Ovary (tissue), 7 donors: ENCODE measurements at regions not wholly inside any gene's neighbourhood (a gene's known extent, or its start where the extent isn't known, plus 50 kb on each side); places are given as distances from the start of the nearest gene placed in this dataset.

Source experiments
- DNase-seq, 5 donors: peaks; one replicate each; pipeline ENCODE4 v3.0.0-alpha.2; 2019 to 2020
- H3K27ac ChIP-seq, 2 donors: fragments of 200-600 bp; one replicate each; pipeline versions ENCODE4 v1.5.1 to v1.8.0; 2019 to 2022
- H3K27me3 ChIP-seq: fragments of 200-600 bp; one replicate; pipeline ENCODE4 v1.8.0; 2022
- H3K36me3 ChIP-seq: fragments of 200-600 bp; sonication (generic); one replicate; pipeline ENCODE4 v1.5.1; 2019
- H3K4me1 ChIP-seq: one replicate; pipeline ENCODE4 v1.8.1; 2013; ENCODE audit warnings: mild to moderate bottlenecking, moderate library complexity; ENCODE audit not compliant: insufficient read depth
- H3K4me3 ChIP-seq: fragments of 200-600 bp; sonication (generic); one replicate; pipeline ENCODE4 v1.5.1; 2017
- H3K9me3 ChIP-seq, 2 donors: fragments of 200-600 bp in 1 of 2; sonication (generic) in 1 of 2; one replicate each; pipeline versions ENCODE4 v1.5.1 to v1.8.1; 2013 to 2019; ENCODE audit warnings: mild to moderate bottlenecking in 1 of 2, moderate library complexity in 1 of 2
- CTCF ChIP-seq, 3 donors: fragments of 450-650 bp in 2 of 3; fragments of 200-600 bp in 1 of 3; IDR thresholded peaks; one replicate each; pipeline versions ENCODE4 v1.5.1 to v1.8.0; 2016 to 2022; ENCODE audit warnings: antibody characterized with exemption in 3 of 3, mild to moderate bottlenecking in 1 of 3
- EP300 ChIP-seq: sonication (generic); formaldehyde crosslinking; IDR thresholded peaks from one replicate; pipeline ENCODE4 v1.6.1; 2017; ENCODE audit warnings: antibody characterized with exemption
- POLR2A ChIP-seq: fragments of 450-650 bp; IDR thresholded peaks from one replicate; pipeline ENCODE4 v1.6.1; 2017; ENCODE audit warnings: antibody characterized with exemption, mild to moderate bottlenecking, moderate library complexity
- WGBS, 3 donors: extraction: QIAGEN DNeasy Blood & Tissue Kit in 1 of 3; methylation state at CpG; one replicate each; pipeline versions ENCODE4 v1.1.5 to v1.1.7; 2013 to 2017; 5-methylcytosine and 5-hydroxymethylcytosine counted together
- intact Hi-C, 4 donors: fragments of 100-400 bp; cut with DNase I; formaldehyde crosslinking; loops; one replicate each; pipeline versions ENCODE4 v1.11.0 to v1.15.1; 2022 to 2023
- donor health status: DM: no; HTN: no; CAD: no; lungs with moderate emphysema.
- donor health status: DM: no; HTN: no; CAD: no.
- donor health status: Bipolar disorder and iron deficiency.
- donor health status: DM: no; HTN: no; CAD: no.
- donor health status: DM: yes; HTN: yes; CAD: no.

- intact Hi-C loops, result loop anchor here in 1 of 4 donors (10.0 kb wide), 1 partner anchor 211 kb away; no protein-coding TSS in a partner anchor
- DNase-seq, result peak; percentile 72 to 84 (median 80)
- 18 to 22% (median 21%) methylated on average over 24 of the region's 24 CpGs for WGBS, 3 donors
Observed at GRCh38 chr16:85245307-85246172, 133.3 kb upstream of the CIBAR2 start.

GRCh38 chr16:85246473-85246872, 134.2 kb upstream of the CIBAR2 start:
- H3K4me1 ChIP-seq, result peaks cover 8% of the 10 kb centered on the region
- no peaks in the 10 kb centered on the region for H3K36me3 ChIP-seq
- intact Hi-C loops, result loop anchor here in 1 of 4 donors (10.0 kb wide), 1 partner anchor 212 kb away; no protein-coding TSS in a partner anchor
- no peak overlapping the region for H3K27ac ChIP-seq
- no peak overlapping the region for H3K4me3 ChIP-seq
- no peak for TF ChIP-seq CTCF (IDR thresholded peaks at IDR 0.05)
- no peak for TF ChIP-seq POLR2A
- no peak for TF ChIP-seq EP300
- peak in 1 of 5 donors; percentile 38 for DNase-seq
- H3K9me3 ChIP-seq, result no peaks in the 10 kb centered on the region
- 40 to 52% (median 44%) methylated on average over 7 to 8 of the region's 8 CpGs for WGBS, 3 donors
- no peaks in the 10 kb centered on the region for H3K27me3 ChIP-seq

More at GRCh38 chr16:85245307-85246172, 133.3 kb upstream of the CIBAR2 start:
- peak overlapping the region in 1 of 2 donors; percentile 40 for H3K27ac ChIP-seq
- no peaks in the 10 kb centered on the region for H3K9me3 ChIP-seq
- H3K4me1 ChIP-seq, result peaks cover 10% of the 10 kb centered on the region
- H3K36me3 ChIP-seq, result no peaks in the 10 kb centered on the region
- no peak for TF ChIP-seq EP300
- TF ChIP-seq POLR2A, result no peak
- TF ChIP-seq CTCF (IDR thresholded peaks at IDR 0.05), result peak; percentile 49 to 85 (median 82)
- no peak overlapping the region for H3K4me3 ChIP-seq
- H3K27me3 ChIP-seq, result no peaks in the 10 kb centered on the region

- Histone ChIP-seq H3K27ac (no peak overlapping the region), H3K27me3 (no peaks in the 10 kb centered on the region), H3K9me3 (no peaks in the 10 kb centered on the region), H3K36me3 (no peaks in the 10 kb centered on the region), H3K4me1 (peaks cover 8% of the 10 kb centered on the region), H3K4me3 (no peak overlapping the region)
- TF ChIP-seq EP300 (no peak), POLR2A (no peak), CTCF (IDR thresholded peaks at IDR 0.05) (no peak)
- WGBS, 3 donors, result 85 to 91% (median 90%) methylated on average over 8 of the region's 8 CpGs
- DNase-seq, result no peak
- intact Hi-C loops, result loop anchor here in 1 of 4 donors (10.0 kb wide), 1 partner anchor 212 kb away; no protein-coding TSS in a partner anchor
Observed at GRCh38 chr16:85246973-85247372, 134.7 kb upstream of the CIBAR2 start.

GRCh38 chr16:85248342-85248741, 136.1 kb upstream of the CIBAR2 start:
- intact Hi-C loops, result loop anchor here in 1 of 4 donors (10.0 kb wide), 1 partner anchor 214 kb away; no protein-coding TSS in a partner anchor
- WGBS, 3 donors, result 54 to 61% (median 57%) methylated on average over 5 of the region's 5 CpGs
- no peak overlapping the region for H3K27ac ChIP-seq

More at GRCh38 chr16:85248342-85248741, 136.1 kb upstream of the CIBAR2 start:
- Histone ChIP-seq H3K4me3 (no peak overlapping the region), H3K9me3 (no peaks in the 10 kb centered on the region), H3K27me3 (no peaks in the 10 kb centered on the region), H3K4me1 (peaks cover 8% of the 10 kb centered on the region), H3K36me3 (no peaks in the 10 kb centered on the region)
- TF ChIP-seq CTCF (IDR thresholded peaks at IDR 0.05), result no peak
- TF ChIP-seq POLR2A, result no peak
- no peak for TF ChIP-seq EP300
- DNase-seq, result no peak
